HEK293 (cell line): ENCODE measurements at regions not wholly inside any gene's neighbourhood (a gene's known extent, or its start where the extent isn't known, plus 50 kb on each side); places are given as distances from the start of the nearest gene placed in this dataset.

Experiments
- GLIS1 ChIP-seq: fragments of 450-650 bp; formaldehyde crosslinking; IDR thresholded peaks from 2 replicates; pipeline ENCODE4 v1.5.1; 2016; ENCODE audit warnings: missing biosample characterization, missing genetic modification characterization
- HOXA7 ChIP-seq: sonication (generic); formaldehyde crosslinking; IDR thresholded peaks from 2 replicates; pipeline ENCODE4 v1.8.1; 2022; ENCODE audit warnings: missing genetic modification reagents, borderline replicate concordance
- ZEB2 ChIP-seq: fragments of 450-650 bp; formaldehyde crosslinking; IDR thresholded peaks from 2 replicates; pipeline ENCODE4 v1.5.1; 2016; ENCODE audit warnings: missing biosample characterization, missing genetic modification characterization
- TF ChIP-seq, protein P1 (sequence below): fragments of 450-650 bp; formaldehyde crosslinking; IDR thresholded peaks from 2 replicates; pipeline ENCODE4 v1.5.1; 2016; ENCODE audit warnings: missing biosample characterization, missing genetic modification characterization

DNA sequence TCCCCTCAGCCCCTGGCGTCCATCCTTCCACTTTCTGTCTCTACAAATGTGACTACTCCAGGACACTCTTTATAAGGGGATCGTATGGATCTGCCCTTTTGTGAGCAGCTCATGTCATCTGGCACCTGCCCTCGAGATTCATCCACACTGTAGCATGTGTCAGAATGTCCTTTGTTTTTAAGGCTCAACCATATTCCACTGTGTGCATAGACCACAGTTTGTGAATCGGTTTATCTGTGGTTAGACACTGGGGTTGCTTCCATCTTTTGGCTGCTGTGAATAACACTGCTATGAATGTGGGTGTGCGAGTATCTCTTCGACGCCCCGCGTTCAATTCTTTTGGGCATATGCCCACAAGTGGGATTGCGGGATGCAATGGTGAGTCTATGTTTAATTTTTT lies 167.9 kb downstream of the NUP210 start:
- TF ChIP-seq, protein P1, sequence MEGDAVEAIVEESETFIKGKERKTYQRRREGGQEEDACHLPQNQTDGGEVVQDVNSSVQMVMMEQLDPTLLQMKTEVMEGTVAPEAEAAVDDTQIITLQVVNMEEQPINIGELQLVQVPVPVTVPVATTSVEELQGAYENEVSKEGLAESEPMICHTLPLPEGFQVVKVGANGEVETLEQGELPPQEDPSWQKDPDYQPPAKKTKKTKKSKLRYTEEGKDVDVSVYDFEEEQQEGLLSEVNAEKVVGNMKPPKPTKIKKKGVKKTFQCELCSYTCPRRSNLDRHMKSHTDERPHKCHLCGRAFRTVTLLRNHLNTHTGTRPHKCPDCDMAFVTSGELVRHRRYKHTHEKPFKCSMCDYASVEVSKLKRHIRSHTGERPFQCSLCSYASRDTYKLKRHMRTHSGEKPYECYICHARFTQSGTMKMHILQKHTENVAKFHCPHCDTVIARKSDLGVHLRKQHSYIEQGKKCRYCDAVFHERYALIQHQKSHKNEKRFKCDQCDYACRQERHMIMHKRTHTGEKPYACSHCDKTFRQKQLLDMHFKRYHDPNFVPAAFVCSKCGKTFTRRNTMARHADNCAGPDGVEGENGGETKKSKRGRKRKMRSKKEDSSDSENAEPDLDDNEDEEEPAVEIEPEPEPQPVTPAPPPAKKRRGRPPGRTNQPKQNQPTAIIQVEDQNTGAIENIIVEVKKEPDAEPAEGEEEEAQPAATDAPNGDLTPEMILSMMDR (tag by site-specific recombination), result no peak
- TF ChIP-seq HOXA7 (CRISPR knock-in tag) (no peak), GLIS1 (no peak), ZEB2 (tag by site-specific recombination) (no peak)
